ENCODE measurements at regions not wholly inside any gene's neighbourhood (a gene's known extent, or its start where the extent isn't known, plus 50 kb on each side); places are given as distances from the start of the nearest gene placed in this dataset.

- no peak for TF ChIP-seq CTCF (IDR thresholded peaks at IDR 0.05)
- no peak for TF ChIP-seq EP300 (IDR thresholded peaks at IDR 0.05)
- no peak for TF ChIP-seq POLR2A (IDR thresholded peaks at IDR 0.05)
Observed at GRCh38 chr5:12274236-12274635, 370.0 kb upstream of the CTNND2 start.
